NT2/D1 (cell line): ENCODE measurements at regions not wholly inside any gene's neighbourhood (a gene's known extent, or its start where the extent isn't known, plus 50 kb on each side); places are given as distances from the start of the nearest gene placed in this dataset.

Experiments
- SUZ12 ChIP-seq: IDR thresholded peaks from 2 replicates; pipeline ENCODE4 v1.6.1; 2011; ENCODE audit not compliant: insufficient read length, insufficient read depth; ENCODE audit errors: extremely low read depth
- YY1 ChIP-seq: IDR thresholded peaks from 2 replicates; pipeline ENCODE4 v1.6.1; 2011; ENCODE audit not compliant: insufficient read length, insufficient read depth

DNA sequence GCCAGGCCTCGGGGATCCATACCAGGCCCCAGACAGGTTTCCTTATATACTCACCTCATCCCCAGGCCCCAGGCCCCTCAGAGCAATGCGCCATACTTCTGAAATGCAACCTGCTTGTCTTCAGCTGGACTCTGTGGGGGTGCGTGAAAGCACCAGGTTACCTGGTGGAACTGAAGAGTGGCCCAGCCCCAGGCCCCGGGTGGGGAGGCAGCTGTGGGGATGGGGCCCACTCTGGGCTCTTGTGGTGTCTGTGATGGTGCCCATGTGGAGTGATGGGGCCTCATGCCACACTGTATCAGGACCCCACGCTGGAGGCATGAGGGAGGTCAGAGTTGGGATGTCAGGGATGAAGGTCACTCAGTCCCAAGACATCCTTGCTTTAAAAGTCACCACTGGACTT is 999.0 kb downstream of the BRD1 start:
- TF ChIP-seq YY1 (no peak), SUZ12 (no peak)
